ENCODE measurements at regions not wholly inside any gene's neighbourhood (a gene's known extent, or its start where the extent isn't known, plus 50 kb on each side); places are given as distances from the start of the nearest gene placed in this dataset.
A peak's percentile ranks its signal among the peaks of the same experiment; 100 is the strongest.

- in situ Hi-C loops (cut with MboI; ENCODE audit: low sequenced_read_pairs), result no loop called here
- H3K36me3 ChIP-seq (ENCODE audit: control insufficient read depth, insufficient read depth, low read length), result no peaks in the 10 kb centered on the region
- no peak overlapping the region for H4K5ac ChIP-seq (ENCODE audit: low read depth, low read length)
- H3K4ac ChIP-seq (ENCODE audit: low read depth, low read length), result no peak overlapping the region
- H4K20me1 ChIP-seq (ENCODE audit: insufficient read depth, low read length), result no peaks in the 10 kb centered on the region
- H3K56ac ChIP-seq (ENCODE audit: extremely low read depth, insufficient read depth, low read length), result no peak overlapping the region
- POLR2A ChIA-PET (ENCODE audit: unreplicated experiment), result no interaction called here
- H3K9me1 ChIP-seq (ENCODE audit: insufficient read depth, low read length), result no peaks in the 10 kb centered on the region
- DNase-seq (peak; percentile 46), ATAC-seq (ENCODE audit: low read depth) (no peak)
- no peak for TF ChIP-seq CTCF (conservative IDR thresholded peaks at IDR 0.05; ENCODE audit: low read depth, low read length)
- peak; percentile 85 for TF ChIP-seq NFE2L2 (IDR thresholded peaks at IDR 0.05; ENCODE audit: low read depth, low read length)
- peak; percentile 9; the same call in 1 of the 2 replicates for TF ChIP-seq MAFK (IDR thresholded peaks at IDR 0.05; ENCODE audit: low read depth, low read length)
- intact Hi-C loops (cut with micrococcal nuclease), result no loop called here
- no peak overlapping the region for H2AK9ac ChIP-seq (replicated peaks; ENCODE audit: low read depth, low read length, poor library complexity)
- H3K27me3 ChIP-seq (ENCODE audit: control insufficient read depth, insufficient read depth, low read length), result peaks cover 7% of the 10 kb centered on the region; the same call in 1 of the 2 replicates
- no peak overlapping the region for H4K91ac ChIP-seq (ENCODE audit: insufficient read depth, low read depth, low read length)
- H3K23ac ChIP-seq (ENCODE audit: low read depth, low read length), result no peak overlapping the region
- no peak overlapping the region for H2BK15ac ChIP-seq (ENCODE audit: low read depth, low read length)
- CTCF ChIA-PET, result interaction anchor here (0.7 kb wide), 1 partner anchor 15 kb away, joined by 3 read pairs; no protein-coding TSS in a partner anchor
- BruUV-seq (replicated peaks), result no TSS peak
- H2BK5ac ChIP-seq (ENCODE audit: low read depth, low read length, poor library complexity, severe bottlenecking), result no peak overlapping the region
- H2BK120ac ChIP-seq (ENCODE audit: low read depth, low read length), result no peak overlapping the region
- H3K79me1 ChIP-seq (ENCODE audit: low read depth in 1 of 2, low read length in 2 of 2), result no peaks in the 10 kb centered on the region
- H2AFZ ChIP-seq (replicated peaks; ENCODE audit: low read length, poor library complexity), result no peak overlapping the region
- H3K9ac ChIP-seq (ENCODE audit: low read depth, low read length), result no peak overlapping the region
- no peak overlapping the region for H2BK20ac ChIP-seq (ENCODE audit: low read depth, low read length)
- H3K4me3 ChIP-seq (ENCODE audit: insufficient read depth, low read depth, low read length), result no peak overlapping the region
- no peak overlapping the region for H3K18ac ChIP-seq (ENCODE audit: low read depth, low read length)
- no peak overlapping the region for H2AK5ac ChIP-seq (ENCODE audit: low read depth, low read length)
- no CpG with 5 or more reads among the region's 5 CpGs for WGBS, 2 experiments (ENCODE audit: extremely low coverage in 2 of 2, insufficient read length in 1 of 2)
- H3K4me1 ChIP-seq (ENCODE audit: control insufficient read depth, insufficient read depth, low read length), result no peaks in the 10 kb centered on the region
- H3K4me2 ChIP-seq (ENCODE audit: low read depth, low read length), result no peak overlapping the region
- dilution Hi-C loops (cut with HindIII; ENCODE audit: low sequenced_read_pairs, unreplicated experiment), result no loop called here
- no peak overlapping the region for H3K14ac ChIP-seq (replicated peaks; ENCODE audit: low read depth, low read length)
- no peak overlapping the region for H3K27ac ChIP-seq (ENCODE audit: insufficient read depth, low read length)
- H3K9me3 ChIP-seq (ENCODE audit: control insufficient read depth, insufficient read depth, low read length), result no peaks in the 10 kb centered on the region
- H4K8ac ChIP-seq (ENCODE audit: low read depth in 2 of 2, low read length in 2 of 2), result no peak overlapping the region
Observed at GRCh38 chr18:45197526-45197970, 417.7 kb upstream of the SLC14A2 start.

Measured in IMR-90 (cell line).